Esophagus squamous epithelium (tissue), 4 donors: ENCODE measurements at regions not wholly inside any gene's neighbourhood (a gene's known extent, or its start where the extent isn't known, plus 50 kb on each side); places are given as distances from the start of the nearest gene placed in this dataset.

Experiments used
- CTCF ChIP-seq, 6 experiments: fragments of 450-650 bp in 4 of 6; fragments of 200-600 bp in 2 of 6; sonication (generic) in 2 of 6; IDR thresholded peaks; one replicate each; pipeline ENCODE4 v1.5.1; 2016 to 2019; ENCODE audit warnings: antibody characterized with exemption in 6 of 6, mild to moderate bottlenecking in 4 of 6, moderate library complexity in 4 of 6
- POLR2A ChIP-seq, 4 donors: fragments of 450-650 bp; IDR thresholded peaks; one replicate each; pipeline ENCODE4 v1.6.1; 2017; ENCODE audit warnings: antibody characterized with exemption in 4 of 4, mild to moderate bottlenecking in 4 of 4, moderate library complexity in 3 of 4

GRCh38 chr1:221418346-221418745 is 323.5 kb downstream of the DUSP10 start:
- no peak for TF ChIP-seq CTCF (IDR thresholded peaks at IDR 0.05)
- TF ChIP-seq POLR2A (IDR thresholded peaks at IDR 0.05), result no peak
